Epithelial cell of proximal tubule (primary cell): ENCODE measurements at regions not wholly inside any gene's neighbourhood (a gene's known extent, or its start where the extent isn't known, plus 50 kb on each side); places are given as distances from the start of the nearest gene placed in this dataset.

Source experiments
- DNase-seq: peaks from one replicate; pipeline ENCODE4 v3.0.0-alpha.2; 2011; ENCODE audit warnings: low read depth
- H3K4me3 ChIP-seq: 2 replicates; pipeline ENCODE4 v1.5.1; 2011; ENCODE audit warnings: low read depth, mild to moderate bottlenecking, low read length
- TF ChIP-seq, protein P1 (sequence below): conservative IDR thresholded peaks from 2 replicates; pipeline ENCODE4 v1.5.1; 2012; ENCODE audit warnings: low read depth, mild to moderate bottlenecking, low read length

DNA sequence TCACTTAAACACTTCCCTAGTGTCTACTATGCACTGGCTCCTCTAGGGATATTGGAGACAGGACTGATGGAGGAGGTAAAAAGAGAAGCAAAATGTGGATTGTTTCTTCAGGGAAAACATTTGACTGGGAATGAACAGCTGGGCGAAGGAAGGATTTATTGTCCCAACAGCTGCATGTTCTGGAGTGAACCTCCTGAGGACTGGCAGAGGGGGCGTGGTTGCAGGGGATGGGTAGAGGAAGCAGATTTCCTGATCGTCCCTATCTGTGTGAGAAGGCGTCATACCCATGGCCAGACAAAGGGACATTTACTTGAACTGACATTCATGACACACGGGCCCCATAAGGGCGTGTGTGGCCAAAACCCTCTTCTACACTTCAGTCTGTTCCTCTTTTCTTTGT, 321.5 kb downstream of the MAP2K4 start:
- no peak overlapping the region for H3K4me3 ChIP-seq
- DNase-seq, result no peak
- TF ChIP-seq, protein P1, sequence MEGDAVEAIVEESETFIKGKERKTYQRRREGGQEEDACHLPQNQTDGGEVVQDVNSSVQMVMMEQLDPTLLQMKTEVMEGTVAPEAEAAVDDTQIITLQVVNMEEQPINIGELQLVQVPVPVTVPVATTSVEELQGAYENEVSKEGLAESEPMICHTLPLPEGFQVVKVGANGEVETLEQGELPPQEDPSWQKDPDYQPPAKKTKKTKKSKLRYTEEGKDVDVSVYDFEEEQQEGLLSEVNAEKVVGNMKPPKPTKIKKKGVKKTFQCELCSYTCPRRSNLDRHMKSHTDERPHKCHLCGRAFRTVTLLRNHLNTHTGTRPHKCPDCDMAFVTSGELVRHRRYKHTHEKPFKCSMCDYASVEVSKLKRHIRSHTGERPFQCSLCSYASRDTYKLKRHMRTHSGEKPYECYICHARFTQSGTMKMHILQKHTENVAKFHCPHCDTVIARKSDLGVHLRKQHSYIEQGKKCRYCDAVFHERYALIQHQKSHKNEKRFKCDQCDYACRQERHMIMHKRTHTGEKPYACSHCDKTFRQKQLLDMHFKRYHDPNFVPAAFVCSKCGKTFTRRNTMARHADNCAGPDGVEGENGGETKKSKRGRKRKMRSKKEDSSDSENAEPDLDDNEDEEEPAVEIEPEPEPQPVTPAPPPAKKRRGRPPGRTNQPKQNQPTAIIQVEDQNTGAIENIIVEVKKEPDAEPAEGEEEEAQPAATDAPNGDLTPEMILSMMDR, result no peak

DNA sequence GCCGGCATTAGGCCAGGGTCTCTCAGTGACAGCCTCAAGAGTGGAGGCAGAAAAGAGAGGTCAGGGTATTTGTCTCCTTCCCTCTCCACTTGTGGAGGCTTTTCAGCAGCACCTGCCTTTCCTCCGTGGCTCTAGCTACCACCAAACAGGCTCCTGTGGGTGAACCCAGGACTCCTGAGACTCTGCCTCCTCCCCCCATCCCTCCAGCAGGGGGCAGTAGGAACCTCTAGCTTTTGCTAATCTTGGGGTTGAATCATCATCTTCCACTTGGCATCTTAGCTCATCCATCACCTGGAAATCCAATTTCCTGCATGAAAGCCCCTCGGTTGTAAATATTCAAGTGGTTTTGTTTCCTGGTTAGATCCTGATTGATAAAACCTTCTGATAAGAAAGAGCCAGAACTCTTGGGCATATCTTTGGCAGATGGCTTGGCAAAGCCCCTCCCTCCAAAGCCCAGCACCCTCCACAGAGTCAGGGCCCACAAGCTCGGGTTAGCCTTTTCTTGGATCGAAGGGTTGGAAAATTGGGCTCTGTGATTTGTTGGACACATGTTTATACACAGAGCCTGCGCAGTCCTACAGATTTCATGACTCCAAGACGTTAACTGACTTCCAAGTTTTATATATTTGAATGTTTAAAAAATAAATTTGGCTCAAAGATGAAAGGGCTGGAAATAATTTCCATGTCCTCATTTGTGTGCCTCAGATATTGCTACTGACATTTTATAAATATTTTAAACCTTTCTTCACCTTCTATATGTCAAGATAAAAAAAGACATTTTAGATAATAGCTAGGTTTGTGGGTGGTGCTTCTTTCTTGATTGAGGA, 322.1 kb downstream of the MAP2K4 start:
- H3K4me3 ChIP-seq, result no peak overlapping the region
- DNase-seq, result no peak
- TF ChIP-seq, protein P1, result no peak

DNA sequence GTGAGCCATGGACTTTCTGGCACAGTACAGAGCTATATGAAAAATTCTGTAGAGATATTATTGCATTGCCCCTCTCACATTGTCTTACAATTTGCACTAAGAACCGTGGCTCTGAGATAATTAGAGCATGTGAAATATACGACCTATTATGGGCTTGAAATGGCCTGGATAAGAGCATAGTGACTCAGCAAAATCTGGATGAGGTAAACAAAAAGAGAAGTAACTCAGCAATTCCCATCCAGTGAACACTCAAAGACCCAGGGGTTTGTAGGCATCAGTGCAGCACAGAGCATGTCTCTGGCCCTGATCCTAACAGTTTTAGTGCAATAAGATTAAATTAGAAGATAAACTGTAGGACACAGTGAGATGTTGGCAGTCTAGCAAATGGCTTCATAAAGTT, 317.2 kb upstream of the MYOCD start:
- no peak for DNase-seq
- no peak overlapping the region for H3K4me3 ChIP-seq
- TF ChIP-seq, protein P1, result no peak

DNA sequence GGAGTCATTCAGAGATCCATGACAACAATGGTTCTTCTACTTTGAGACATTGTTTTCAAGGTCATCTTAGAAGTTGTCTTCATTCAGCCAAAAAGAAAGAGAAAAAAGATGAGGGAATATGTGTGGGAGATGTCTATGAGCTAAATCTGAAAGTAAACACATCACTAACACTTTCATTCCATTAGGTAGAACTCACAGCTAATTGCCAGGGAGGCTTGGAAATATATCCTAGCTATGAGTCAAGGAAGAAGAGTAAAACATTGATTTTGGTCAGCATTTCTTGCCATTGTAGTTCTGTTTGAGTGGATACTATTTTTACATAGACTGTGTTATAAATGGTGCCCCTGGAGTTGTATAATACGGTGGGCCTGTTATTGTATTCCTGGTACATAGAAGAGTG, 316.4 kb upstream of the MYOCD start:
- no peak overlapping the region for H3K4me3 ChIP-seq
- TF ChIP-seq, protein P1, result no peak
- DNase-seq, result no peak

DNA sequence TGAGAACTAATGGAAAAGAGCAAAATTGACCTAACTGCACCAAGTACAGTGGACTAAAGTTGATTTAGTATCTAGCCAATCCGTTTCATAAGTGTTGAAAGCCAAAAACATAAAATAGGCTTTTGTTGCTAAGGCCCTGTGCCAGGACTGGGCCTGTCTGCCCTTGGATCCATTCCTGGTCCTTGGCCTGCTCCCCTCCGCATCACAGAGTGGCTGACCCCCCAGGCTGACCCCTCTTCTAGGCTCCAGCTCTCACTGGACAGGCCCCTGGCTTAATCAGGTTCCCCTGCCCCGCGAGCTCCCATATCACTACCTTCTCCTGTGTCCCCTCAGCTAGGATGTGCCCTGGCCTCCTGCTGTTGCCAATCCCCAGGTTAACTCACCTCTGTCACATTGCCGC, 313.6 kb upstream of the MYOCD start:
- TF ChIP-seq, protein P1, result no peak
- DNase-seq, result no peak
- H3K4me3 ChIP-seq, result no peak overlapping the region

DNA sequence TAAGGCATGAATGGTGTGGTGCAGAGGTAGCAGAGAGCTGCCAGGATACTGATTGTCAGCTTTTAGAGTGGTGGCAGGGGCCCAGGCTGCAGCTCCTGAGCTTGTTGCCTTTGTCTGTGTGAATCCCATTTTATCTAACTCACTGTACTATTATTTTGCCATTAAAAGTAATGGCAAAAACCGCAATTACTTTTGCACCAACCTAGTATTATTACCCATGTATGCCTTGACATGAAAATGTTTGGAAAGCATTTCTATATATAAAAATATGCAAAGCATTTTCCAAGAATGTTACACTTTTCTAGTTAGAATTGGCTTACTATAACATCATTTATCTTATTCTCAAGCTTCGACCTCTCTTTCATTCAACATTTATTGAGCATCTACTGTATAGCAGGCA, 308.1 kb upstream of the MYOCD start:
- no peak for DNase-seq
- TF ChIP-seq, protein P1, result no peak
- no peak overlapping the region for H3K4me3 ChIP-seq

DNA sequence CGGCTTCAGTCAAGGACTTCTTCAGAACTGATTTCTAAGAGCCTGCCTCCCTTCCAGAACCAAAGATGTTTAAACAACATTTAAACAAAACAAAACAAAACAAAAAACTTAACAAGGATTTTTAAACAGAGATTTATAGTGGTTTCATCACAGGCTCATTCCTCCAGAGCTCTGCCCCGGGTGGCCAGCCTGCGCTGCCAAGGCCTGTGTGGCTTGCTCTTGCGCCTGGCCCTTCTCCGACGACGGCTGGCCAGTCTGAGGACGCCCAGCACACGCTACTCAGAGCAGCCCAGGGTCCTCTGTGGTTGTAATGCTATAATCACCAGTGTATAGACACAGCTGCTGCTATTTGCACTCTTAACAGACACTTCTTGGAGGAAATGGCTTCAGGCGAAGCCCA, 307.2 kb upstream of the MYOCD start:
- no peak overlapping the region for H3K4me3 ChIP-seq
- no peak for DNase-seq
- TF ChIP-seq, protein P1, result no peak
